ENCODE measurements at regions not wholly inside any gene's neighbourhood (a gene's known extent, or its start where the extent isn't known, plus 50 kb on each side); places are given as distances from the start of the nearest gene placed in this dataset.

DNA sequence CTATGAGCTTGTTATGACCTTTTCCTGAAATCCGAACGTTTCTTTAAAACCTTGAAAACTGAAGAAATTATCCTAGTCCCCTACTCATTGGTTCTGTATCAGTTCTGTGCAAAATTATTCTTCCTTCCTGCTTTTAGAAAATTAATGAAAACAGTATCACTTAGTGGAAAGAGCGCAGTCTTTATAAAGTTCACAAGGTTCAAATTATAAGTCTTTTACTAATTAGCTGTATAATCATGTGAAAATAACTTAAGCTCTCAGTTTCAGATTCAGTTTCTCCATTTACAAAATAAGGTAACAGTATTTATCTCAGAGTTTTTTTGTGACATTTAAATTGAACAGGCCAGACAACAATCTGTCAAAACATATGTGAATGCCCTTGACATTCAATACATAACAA, 306.1 kb downstream of the ADAMTS20 start:
- TF ChIP-seq, protein P1, sequence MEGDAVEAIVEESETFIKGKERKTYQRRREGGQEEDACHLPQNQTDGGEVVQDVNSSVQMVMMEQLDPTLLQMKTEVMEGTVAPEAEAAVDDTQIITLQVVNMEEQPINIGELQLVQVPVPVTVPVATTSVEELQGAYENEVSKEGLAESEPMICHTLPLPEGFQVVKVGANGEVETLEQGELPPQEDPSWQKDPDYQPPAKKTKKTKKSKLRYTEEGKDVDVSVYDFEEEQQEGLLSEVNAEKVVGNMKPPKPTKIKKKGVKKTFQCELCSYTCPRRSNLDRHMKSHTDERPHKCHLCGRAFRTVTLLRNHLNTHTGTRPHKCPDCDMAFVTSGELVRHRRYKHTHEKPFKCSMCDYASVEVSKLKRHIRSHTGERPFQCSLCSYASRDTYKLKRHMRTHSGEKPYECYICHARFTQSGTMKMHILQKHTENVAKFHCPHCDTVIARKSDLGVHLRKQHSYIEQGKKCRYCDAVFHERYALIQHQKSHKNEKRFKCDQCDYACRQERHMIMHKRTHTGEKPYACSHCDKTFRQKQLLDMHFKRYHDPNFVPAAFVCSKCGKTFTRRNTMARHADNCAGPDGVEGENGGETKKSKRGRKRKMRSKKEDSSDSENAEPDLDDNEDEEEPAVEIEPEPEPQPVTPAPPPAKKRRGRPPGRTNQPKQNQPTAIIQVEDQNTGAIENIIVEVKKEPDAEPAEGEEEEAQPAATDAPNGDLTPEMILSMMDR (IDR thresholded peaks at IDR 0.05): no peak
- no peak for TF ChIP-seq EZH2 (IDR thresholded peaks at IDR 0.05)
- no peak for TF ChIP-seq EZH2phosphoT487 (IDR thresholded peaks at IDR 0.05)
